ENCODE measurements at regions not wholly inside any gene's neighbourhood (a gene's known extent, or its start where the extent isn't known, plus 50 kb on each side); places are given as distances from the start of the nearest gene placed in this dataset.

- TF ChIP-seq CTCF (IDR thresholded peaks at IDR 0.05) (no peak), POLR2A (IDR thresholded peaks at IDR 0.05) (no peak)
These were observed 701.1 kb downstream of the NOVA1 start for GRCh38 chr14:25896777-25897176.
